H9 (cell line): ENCODE measurements at regions not wholly inside any gene's neighbourhood (a gene's known extent, or its start where the extent isn't known, plus 50 kb on each side); places are given as distances from the start of the nearest gene placed in this dataset.

Experiments used
- DNase-seq: peaks from one replicate; pipeline ENCODE4 v3.0.0-alpha.2; 2017
- H2AFZ ChIP-seq: one replicate; pipeline ENCODE4 v1.6.1; 2013; ENCODE audit warnings: mild to moderate bottlenecking, low read length, control low read depth, moderate library complexity
- H2AK5ac ChIP-seq: 2 replicates; pipeline ENCODE4 v1.6.1; 2013; ENCODE audit warnings: low read length, control low read depth, mixed read lengths; ENCODE audit not compliant: insufficient read length
- H2BK120ac ChIP-seq: one replicate; pipeline ENCODE4 v1.6.1; 2013; ENCODE audit warnings: low read depth, mild to moderate bottlenecking, low read length, control low read depth, inconsistent platforms; ENCODE audit not compliant: poor library complexity, severe bottlenecking
- H2BK12ac ChIP-seq: 2 replicates; pipeline ENCODE4 v1.6.1; 2013; ENCODE audit warnings: low read length, control low read depth, mixed read lengths, low read depth; ENCODE audit not compliant: insufficient read length
- H2BK15ac ChIP-seq: 2 replicates; pipeline ENCODE4 v1.6.1; 2013; ENCODE audit warnings: low read depth, low read length, control low read depth
- H2BK20ac ChIP-seq: one replicate; pipeline ENCODE4 v1.6.1; 2013; ENCODE audit warnings: low read depth, mild to moderate bottlenecking, low read length, control low read depth, inconsistent platforms; ENCODE audit not compliant: poor library complexity, severe bottlenecking
- H2BK5ac ChIP-seq: 2 replicates; pipeline ENCODE4 v1.6.1; 2013; ENCODE audit warnings: low read length, control low read depth, mixed read lengths; ENCODE audit not compliant: insufficient read length
- H3K14ac ChIP-seq: 2 replicates; pipeline ENCODE4 v1.6.1; 2013; ENCODE audit warnings: low read length, control low read depth; ENCODE audit not compliant: insufficient read depth
- H3K18ac ChIP-seq: 2 replicates; pipeline ENCODE4 v1.6.1; 2013; ENCODE audit warnings: low read depth, mild to moderate bottlenecking, mixed read lengths, low read length, control low read depth; ENCODE audit not compliant: insufficient read length
- H3K23ac ChIP-seq: 2 replicates; pipeline ENCODE4 v1.6.1; 2013; ENCODE audit warnings: low read length, control low read depth, mixed read lengths, low read depth; ENCODE audit not compliant: insufficient read length
- H3K23me2 ChIP-seq: 2 replicates; pipeline ENCODE4 v1.6.1; 2013; ENCODE audit warnings: low read depth, mild to moderate bottlenecking, mixed read lengths, low read length, control low read depth; ENCODE audit not compliant: insufficient read length, poor library complexity, severe bottlenecking
- H3K27ac ChIP-seq: 2 replicates; pipeline ENCODE4 v1.5.1; 2013; ENCODE audit warnings: low read length, control low read depth, mixed read lengths, low read depth; ENCODE audit not compliant: insufficient read length
- H3K27me3 ChIP-seq: 2 replicates; pipeline ENCODE4 v1.6.1; 2013; ENCODE audit warnings: low read length, control low read depth, inconsistent platforms; ENCODE audit not compliant: insufficient read depth
- H3K4ac ChIP-seq: 2 replicates; pipeline ENCODE4 v1.6.1; 2013; ENCODE audit warnings: low read depth, mild to moderate bottlenecking, control low read depth, inconsistent platforms, low read length, moderate library complexity
- H3K4me1 ChIP-seq: 2 replicates; pipeline ENCODE4 v1.6.1; 2013; ENCODE audit warnings: low read length, control low read depth, inconsistent platforms; ENCODE audit not compliant: insufficient read depth
- H3K4me2 ChIP-seq: 2 replicates; pipeline ENCODE4 v1.6.1; 2013; ENCODE audit warnings: low read length, control low read depth, mixed read lengths; ENCODE audit not compliant: insufficient read length, insufficient read depth
- H3K56ac ChIP-seq: 2 replicates; pipeline ENCODE4 v1.6.1; 2013; ENCODE audit warnings: low read depth, mild to moderate bottlenecking, mixed read lengths, low read length, control low read depth; ENCODE audit not compliant: insufficient read length
- H3K79me1 ChIP-seq: 2 replicates; pipeline ENCODE4 v1.6.1; 2013; ENCODE audit warnings: low read depth, mild to moderate bottlenecking, moderate library complexity, low read length, control low read depth, inconsistent platforms; ENCODE audit not compliant: insufficient read depth, poor library complexity, severe bottlenecking
- H3K79me2 ChIP-seq: 2 replicates; pipeline ENCODE4 v1.6.1; 2013; ENCODE audit warnings: low read length, control low read depth, inconsistent platforms; ENCODE audit not compliant: insufficient read depth
- H3K9ac ChIP-seq: 2 replicates; pipeline ENCODE4 v1.6.1; 2013; ENCODE audit warnings: low read length, control low read depth, mixed read lengths; ENCODE audit not compliant: insufficient read length; ENCODE audit errors: extremely low read depth
- H3K9me3 ChIP-seq: one replicate; pipeline ENCODE4 v1.6.1; 2013; ENCODE audit warnings: low read depth, low read length, inconsistent platforms; ENCODE audit not compliant: control insufficient read depth
- H3T11ph ChIP-seq: one replicate; pipeline ENCODE4 v1.6.1; 2013; ENCODE audit warnings: mild to moderate bottlenecking, low read length, control low read depth, inconsistent platforms
- H4K20me1 ChIP-seq: one replicate; pipeline ENCODE4 v1.6.1; 2013; ENCODE audit not compliant: control insufficient read depth, insufficient read length, insufficient read depth
- H4K5ac ChIP-seq: 2 replicates; pipeline ENCODE4 v1.6.1; 2013; ENCODE audit warnings: low read depth, mild to moderate bottlenecking, mixed read lengths, low read length, control low read depth; ENCODE audit not compliant: insufficient read length
- H4K8ac ChIP-seq: replicated peaks from 2 replicates; pipeline ENCODE4 v1.6.1; 2013; ENCODE audit warnings: low read length, control low read depth, mixed read lengths, low read depth; ENCODE audit not compliant: insufficient read length
- H4K91ac ChIP-seq: 2 replicates; pipeline ENCODE4 v1.6.1; 2013; ENCODE audit warnings: low read depth, mild to moderate bottlenecking, moderate library complexity, mixed read lengths, low read length, control low read depth; ENCODE audit not compliant: insufficient read length
- H3K27ac Mint-ChIP-seq, 3 experiments: 2 replicates in 2 of 3; 3 replicates in 1 of 3; pipeline ENCODE4 v1.8.0; 2020 to 2021; ENCODE audit warnings: mixed read lengths in 3 of 3, mild to moderate bottlenecking in 1 of 3, moderate library complexity in 1 of 3
- H3K27me3 Mint-ChIP-seq: 2 replicates; pipeline ENCODE4 v1.8.0; 2021; ENCODE audit warnings: low read depth, mild to moderate bottlenecking, moderate library complexity, mixed read lengths
- H3K36me3 Mint-ChIP-seq, 3 experiments: 2 replicates in 2 of 3; 3 replicates in 1 of 3; pipeline ENCODE4 v1.8.0; 2020 to 2021; ENCODE audit warnings: low read depth in 3 of 3, mixed read lengths in 3 of 3; ENCODE audit not compliant: insufficient read depth in 1 of 3
- H3K4me1 Mint-ChIP-seq, 2 experiments: 2 replicates each; pipeline ENCODE4 v1.8.0; 2020; ENCODE audit warnings: mixed read lengths in 2 of 2
- H3K4me3 Mint-ChIP-seq, 2 experiments: 2 replicates in 1 of 2; 3 replicates in 1 of 2; pipeline ENCODE4 v1.8.0; 2020 to 2021; ENCODE audit warnings: mild to moderate bottlenecking in 2 of 2, mixed read lengths in 2 of 2, moderate library complexity in 1 of 2
- H3K9me3 Mint-ChIP-seq, 2 experiments: 2 replicates in 1 of 2; 3 replicates in 1 of 2; pipeline ENCODE4 v1.8.0; 2020; ENCODE audit warnings: mild to moderate bottlenecking in 2 of 2, mixed read lengths in 2 of 2, moderate library complexity in 1 of 2
- CTCF ChIP-seq: fragments of 200-600 bp; sonication (generic); conservative IDR thresholded peaks from 3 replicates; pipeline ENCODE4 v1.8.0; 2021; ENCODE audit warnings: antibody characterized with exemption, mild to moderate bottlenecking
- WGBS: extraction: QIAGEN DNeasy Blood & Tissue Kit; methylation state at CpG from one replicate; pipeline ENCODE4 v1.1.7; 2013; ENCODE audit warnings: missing lambda C conversion rate, low lambda C conversion rate, mixed read lengths; ENCODE audit not compliant: insufficient read length; ENCODE audit errors: extremely low coverage; 5-methylcytosine and 5-hydroxymethylcytosine counted together

- no peak overlapping the region for H2BK20ac ChIP-seq
- no peak overlapping the region for H2AK5ac ChIP-seq
- H3K27ac ChIP-seq = no peak overlapping the region
- no peaks in the 10 kb centered on the region for H3K23me2 ChIP-seq
- Mint-ChIP-seq H3K4me3 (no peak overlapping the region), H3K36me3 (peaks cover 0 to 9% (median 2%) of the 10 kb centered on the region in 3 experiments; a peak in 4 of 7 replicates), H3K9me3 (peaks cover 7 to 12% of the 10 kb centered on the region in 2 experiments; a peak in 4 of 5 replicates), H3K4me1 (no peaks in the 10 kb centered on the region), H3K27ac (no peak overlapping the region), H3K27me3 (no peaks in the 10 kb centered on the region; the same call in 1 of the 2 replicates)
- H3K23ac ChIP-seq = no peak overlapping the region
- H2BK5ac ChIP-seq = no peak overlapping the region
- H2AFZ ChIP-seq = no peak overlapping the region
- no peaks in the 10 kb centered on the region for H3K79me2 ChIP-seq
- no peak overlapping the region for H2BK15ac ChIP-seq
- no peak overlapping the region for H4K8ac ChIP-seq
- no peak overlapping the region for H3K4me2 ChIP-seq
- no peak overlapping the region for H4K91ac ChIP-seq
- H3K4me1 ChIP-seq = no peaks in the 10 kb centered on the region
- no peaks in the 10 kb centered on the region for H4K20me1 ChIP-seq
- no peak overlapping the region for H3T11ph ChIP-seq
- H2BK120ac ChIP-seq = no peak overlapping the region
- no peak for TF ChIP-seq CTCF
- H3K9ac ChIP-seq = no peak overlapping the region
- no CpG with 5 or more reads among the region's 3 CpGs for WGBS
- H3K4ac ChIP-seq = no peak overlapping the region
- no peaks in the 10 kb centered on the region for H3K9me3 ChIP-seq
- no peak overlapping the region for H3K56ac ChIP-seq
- H3K14ac ChIP-seq = no peak overlapping the region
- H2BK12ac ChIP-seq = no peak overlapping the region
- no peaks in the 10 kb centered on the region for H3K79me1 ChIP-seq
- no peak overlapping the region for H3K18ac ChIP-seq
- no peak for DNase-seq
- no peaks in the 10 kb centered on the region for H3K27me3 ChIP-seq
- H4K5ac ChIP-seq = no peak overlapping the region
These were observed 161.6 kb upstream of the LRRC3B start for GRCh38 chr3:26460985-26461384.
